ENCODE measurements at regions not wholly inside any gene's neighbourhood (a gene's known extent, or its start where the extent isn't known, plus 50 kb on each side); places are given as distances from the start of the nearest gene placed in this dataset.

GRCh38 chrX:25646156-25646555 lies 492.0 kb upstream of the MAGEB18 start:
- H3K27ac ChIP-seq (ENCODE audit: low read length) = no peak overlapping the region
- no peak overlapping the region for H3K4me2 ChIP-seq (ENCODE audit: low read length)
- no peak overlapping the region for H2AFZ ChIP-seq (ENCODE audit: low read depth, low read length)
- no peak for TF ChIP-seq REST (IDR thresholded peaks at IDR 0.05; ENCODE audit: borderline replicate concordance)
- no peak for TF ChIP-seq TAF1 (IDR thresholded peaks at IDR 0.05; ENCODE audit: low read depth)
- TF ChIP-seq CTCF (IDR thresholded peaks at IDR 0.05; ENCODE audit: poor library complexity, severe bottlenecking) = no peak
- no peak for TF ChIP-seq EZH2 (IDR thresholded peaks at IDR 0.05; ENCODE audit: borderline replicate concordance, insufficient read depth, low read length, poor library complexity, severe bottlenecking)
- TF ChIP-seq SMC3 (conservative IDR thresholded peaks at IDR 0.05; ENCODE audit: poor library complexity) = no peak
- no peak for TF ChIP-seq MXI1 (conservative IDR thresholded peaks at IDR 0.05; ENCODE audit: poor library complexity, severe bottlenecking)
- no peak for TF ChIP-seq RAD21 (conservative IDR thresholded peaks at IDR 0.05)
- no peak for TF ChIP-seq EP300 (conservative IDR thresholded peaks at IDR 0.05; ENCODE audit: poor library complexity, severe bottlenecking)
- TF ChIP-seq POLR2AphosphoS5 (IDR thresholded peaks at IDR 0.05) = no peak
- no peaks in the 10 kb centered on the region for H3K36me3 ChIP-seq (ENCODE audit: insufficient read depth, low read length)
- no peak overlapping the region for H3K9ac ChIP-seq (ENCODE audit: low read length)
- no peaks in the 10 kb centered on the region for H3F3A ChIP-seq (ENCODE audit: insufficient read depth, low read length, poor library complexity, severe bottlenecking)
- H3K79me2 ChIP-seq (replicated peaks; ENCODE audit: insufficient read depth, low read length) = no peaks in the 10 kb centered on the region
- H3K9me2 ChIP-seq (ENCODE audit: insufficient read depth, low read length) = no peaks in the 10 kb centered on the region
- H3K27me3 ChIP-seq (ENCODE audit: insufficient read depth, low read depth, low read length) = no peaks in the 10 kb centered on the region
- no peak overlapping the region for H3K4me3 ChIP-seq (ENCODE audit: low read length)
- H3K9me3 ChIP-seq (ENCODE audit: low read length) = no peaks in the 10 kb centered on the region
- H4K20me1 ChIP-seq (ENCODE audit: insufficient read depth) = no peaks in the 10 kb centered on the region

- Histone ChIP-seq H3K27ac (ENCODE audit: low read length) (no peak overlapping the region), H3K4me2 (ENCODE audit: low read length) (no peak overlapping the region), H3K9me3 (ENCODE audit: low read length) (no peaks in the 10 kb centered on the region), H4K20me1 (ENCODE audit: insufficient read depth) (no peaks in the 10 kb centered on the region), H3K9ac (ENCODE audit: low read length) (no peak overlapping the region), H3K79me2 (replicated peaks; ENCODE audit: insufficient read depth, low read length) (no peaks in the 10 kb centered on the region), H2AFZ (ENCODE audit: low read depth, low read length) (no peak overlapping the region), H3K4me3 (ENCODE audit: low read length) (no peak overlapping the region), H3K36me3 (ENCODE audit: insufficient read depth, low read length) (no peaks in the 10 kb centered on the region), H3K9me2 (ENCODE audit: insufficient read depth, low read length) (no peaks in the 10 kb centered on the region), H3K27me3 (ENCODE audit: insufficient read depth, low read depth, low read length) (no peaks in the 10 kb centered on the region), H3F3A (ENCODE audit: insufficient read depth, low read length, poor library complexity, severe bottlenecking) (no peaks in the 10 kb centered on the region)
- no peak for TF ChIP-seq MXI1 (conservative IDR thresholded peaks at IDR 0.05; ENCODE audit: poor library complexity, severe bottlenecking)
- no peak for TF ChIP-seq EZH2 (IDR thresholded peaks at IDR 0.05; ENCODE audit: borderline replicate concordance, insufficient read depth, low read length, poor library complexity, severe bottlenecking)
- no peak for TF ChIP-seq CTCF (IDR thresholded peaks at IDR 0.05; ENCODE audit: poor library complexity, severe bottlenecking)
- no peak for TF ChIP-seq EP300 (conservative IDR thresholded peaks at IDR 0.05; ENCODE audit: poor library complexity, severe bottlenecking)
- TF ChIP-seq REST (IDR thresholded peaks at IDR 0.05; ENCODE audit: borderline replicate concordance) = no peak
- TF ChIP-seq SMC3 (conservative IDR thresholded peaks at IDR 0.05; ENCODE audit: poor library complexity) = no peak
- no peak for TF ChIP-seq RAD21 (conservative IDR thresholded peaks at IDR 0.05)
- no peak for TF ChIP-seq TAF1 (IDR thresholded peaks at IDR 0.05; ENCODE audit: low read depth)
- no peak for TF ChIP-seq POLR2AphosphoS5 (IDR thresholded peaks at IDR 0.05)
These were observed 489.4 kb upstream of the MAGEB18 start for GRCh38 chrX:25648790-25649189.

All from neural cell (in vitro differentiated cells).